Panc1 (cell line): ENCODE measurements at regions not wholly inside any gene's neighbourhood (a gene's known extent, or its start where the extent isn't known, plus 50 kb on each side); places are given as distances from the start of the nearest gene placed in this dataset.

ENCODE experiments used
- ATAC-seq: fragments of 200-7000 bp; cut with Tn5 transposase; 2 replicates; pipeline ENCODE4 v1.9.1; 2020; ENCODE audit warnings: mild to moderate bottlenecking, moderate library complexity
- BruUV-seq: library from RNA; stranded (reverse); fragments of 400-500 nt; replicated peaks from 2 replicates; lab custom pipeline; 2021; lab: Mats Ljungman, UMichigan
- CTCF ChIA-PET: fragments of 300-600 bp; sonication (Branson Sonifier 250); formaldehyde crosslinking; loops from one replicate; lab custom pipeline; 2022; ENCODE audit warnings: antibody characterized with exemption; lab: Charles Lee
- POLR2A ChIA-PET: fragments of 300-600 bp; sonication (Branson Sonifier 250); formaldehyde crosslinking; loops from one replicate; lab custom pipeline; 2022; ENCODE audit warnings: antibody characterized with exemption; lab: Charles Lee
- DNase-seq: peaks from one replicate; pipeline ENCODE4 v3.0.0-alpha.2; 2010; ENCODE audit warnings: low read depth, low spot score
- H3K27ac ChIP-seq: 2 replicates; pipeline ENCODE4 v1.5.1; 2011; ENCODE audit warnings: mild to moderate bottlenecking, low read length, inconsistent platforms
- H3K27me3 ChIP-seq: fragments of 200-500 bp; sonication (Bioruptor generic); 2 replicates; pipeline ENCODE4 v1.6.0; 2014; ENCODE audit warnings: low read length, inconsistent platforms; ENCODE audit not compliant: control insufficient read depth, insufficient read depth
- H3K36me3 ChIP-seq: fragments of 200-500 bp; sonication (Bioruptor generic); 2 replicates; pipeline ENCODE4 v1.5.1; 2014; ENCODE audit warnings: inconsistent platforms, mild to moderate bottlenecking, low read length, moderate library complexity; ENCODE audit not compliant: control insufficient read depth, insufficient read depth
- H3K4me1 ChIP-seq: 2 replicates; pipeline ENCODE4 v1.5.1; 2011; ENCODE audit warnings: inconsistent platforms, mild to moderate bottlenecking, low read length, moderate library complexity; ENCODE audit not compliant: control insufficient read depth, insufficient read depth
- H3K4me3 ChIP-seq, 2 experiments: 2 replicates each; pipeline ENCODE4 v1.5.1; 2011 to 2012; ENCODE audit warnings: low read depth in 2 of 2, low read length in 2 of 2, mild to moderate bottlenecking in 2 of 2, inconsistent platforms in 1 of 2, moderate library complexity in 1 of 2
- H3K9me3 ChIP-seq: fragments of 200-500 bp; sonication (Bioruptor generic); 2 replicates; pipeline ENCODE4 v1.5.1; 2014; ENCODE audit warnings: low read depth, mild to moderate bottlenecking, inconsistent platforms, low read length, moderate library complexity; ENCODE audit not compliant: control insufficient read depth, insufficient read depth
- POLR2AphosphoS5 ChIP-seq: IDR thresholded peaks from 2 replicates; pipeline ENCODE4 v1.6.1; 2012; ENCODE audit warnings: mild to moderate bottlenecking, low read depth, low read length, moderate library complexity
- SIN3A ChIP-seq: IDR thresholded peaks from 2 replicates; pipeline ENCODE4 v1.6.1; 2012; ENCODE audit warnings: low read depth, mild to moderate bottlenecking, low read length, moderate library complexity, borderline replicate concordance; ENCODE audit not compliant: insufficient read depth
- TCF7L2 ChIP-seq: IDR thresholded peaks from 2 replicates; pipeline ENCODE4 v1.6.1; 2011; ENCODE audit warnings: mild to moderate bottlenecking, low read depth, low read length, inconsistent platforms
- in situ Hi-C: cut with HindIII; loops from 2 replicates; pipeline ENCODE4 v1.10.0; 2016; ENCODE audit warnings: low sequenced_read_pairs, low pct_unique_long_range_greater_than_20kb
- intact Hi-C: fragments of 100-400 bp; cut with micrococcal nuclease; formaldehyde crosslinking; loops from one replicate; pipeline ENCODE4 v1.10.0; 2022; ENCODE audit not compliant: unreplicated experiment
- TF ChIP-seq, protein P1 (sequence below): fragments of 450-650 bp; IDR thresholded peaks from 2 replicates; pipeline ENCODE4 v1.5.1; 2017; ENCODE audit warnings: mild to moderate bottlenecking
- TF ChIP-seq, protein P2 (sequence below), 2 experiments: IDR thresholded peaks; 2 replicates each; pipeline ENCODE4 v1.6.1; 2011 to 2012; ENCODE audit warnings: low read depth in 2 of 2, control low read depth in 1 of 2, low read length in 1 of 2, mild to moderate bottlenecking in 1 of 2, moderate library complexity in 1 of 2; ENCODE audit not compliant: insufficient read depth in 1 of 2

DNA sequence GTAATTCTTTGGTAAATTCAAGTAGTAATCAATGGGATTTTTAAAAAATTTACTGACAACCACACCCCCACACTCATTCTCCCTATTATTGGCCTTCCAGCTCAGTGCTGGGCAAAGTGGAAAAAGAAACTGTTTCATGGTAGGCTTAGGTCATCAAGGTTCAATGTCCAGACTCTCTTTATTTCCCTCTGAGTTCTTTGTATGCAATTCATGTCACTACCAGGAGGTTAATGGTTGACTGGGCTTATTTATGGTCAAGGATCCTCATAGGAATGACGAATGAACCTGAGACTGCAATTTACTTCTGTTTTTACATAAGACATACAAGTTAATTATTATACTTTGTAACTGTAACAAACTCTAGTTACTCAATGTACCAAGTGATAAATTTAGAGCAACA lies 403.2 kb downstream of the KLHL13 start:
- Histone ChIP-seq H3K27ac (no peak overlapping the region), H3K4me1 (no peaks in the 10 kb centered on the region), H3K9me3 (no peaks in the 10 kb centered on the region), H3K27me3 (no peaks in the 10 kb centered on the region), H3K36me3 (no peaks in the 10 kb centered on the region), H3K4me3 (no peak overlapping the region)
- intact Hi-C loops = no loop called here
- ChIA-PET POLR2A (no interaction called here), CTCF (no interaction called here)
- in situ Hi-C loops = no loop called here
- no peak for ATAC-seq
- no peak for DNase-seq
- no TSS peak for BruUV-seq
- TF ChIP-seq TCF7L2 (no peak), POLR2AphosphoS5 (no peak), SIN3A (no peak)
- TF ChIP-seq, protein P1, sequence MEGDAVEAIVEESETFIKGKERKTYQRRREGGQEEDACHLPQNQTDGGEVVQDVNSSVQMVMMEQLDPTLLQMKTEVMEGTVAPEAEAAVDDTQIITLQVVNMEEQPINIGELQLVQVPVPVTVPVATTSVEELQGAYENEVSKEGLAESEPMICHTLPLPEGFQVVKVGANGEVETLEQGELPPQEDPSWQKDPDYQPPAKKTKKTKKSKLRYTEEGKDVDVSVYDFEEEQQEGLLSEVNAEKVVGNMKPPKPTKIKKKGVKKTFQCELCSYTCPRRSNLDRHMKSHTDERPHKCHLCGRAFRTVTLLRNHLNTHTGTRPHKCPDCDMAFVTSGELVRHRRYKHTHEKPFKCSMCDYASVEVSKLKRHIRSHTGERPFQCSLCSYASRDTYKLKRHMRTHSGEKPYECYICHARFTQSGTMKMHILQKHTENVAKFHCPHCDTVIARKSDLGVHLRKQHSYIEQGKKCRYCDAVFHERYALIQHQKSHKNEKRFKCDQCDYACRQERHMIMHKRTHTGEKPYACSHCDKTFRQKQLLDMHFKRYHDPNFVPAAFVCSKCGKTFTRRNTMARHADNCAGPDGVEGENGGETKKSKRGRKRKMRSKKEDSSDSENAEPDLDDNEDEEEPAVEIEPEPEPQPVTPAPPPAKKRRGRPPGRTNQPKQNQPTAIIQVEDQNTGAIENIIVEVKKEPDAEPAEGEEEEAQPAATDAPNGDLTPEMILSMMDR = no peak
- TF ChIP-seq, protein P2, sequence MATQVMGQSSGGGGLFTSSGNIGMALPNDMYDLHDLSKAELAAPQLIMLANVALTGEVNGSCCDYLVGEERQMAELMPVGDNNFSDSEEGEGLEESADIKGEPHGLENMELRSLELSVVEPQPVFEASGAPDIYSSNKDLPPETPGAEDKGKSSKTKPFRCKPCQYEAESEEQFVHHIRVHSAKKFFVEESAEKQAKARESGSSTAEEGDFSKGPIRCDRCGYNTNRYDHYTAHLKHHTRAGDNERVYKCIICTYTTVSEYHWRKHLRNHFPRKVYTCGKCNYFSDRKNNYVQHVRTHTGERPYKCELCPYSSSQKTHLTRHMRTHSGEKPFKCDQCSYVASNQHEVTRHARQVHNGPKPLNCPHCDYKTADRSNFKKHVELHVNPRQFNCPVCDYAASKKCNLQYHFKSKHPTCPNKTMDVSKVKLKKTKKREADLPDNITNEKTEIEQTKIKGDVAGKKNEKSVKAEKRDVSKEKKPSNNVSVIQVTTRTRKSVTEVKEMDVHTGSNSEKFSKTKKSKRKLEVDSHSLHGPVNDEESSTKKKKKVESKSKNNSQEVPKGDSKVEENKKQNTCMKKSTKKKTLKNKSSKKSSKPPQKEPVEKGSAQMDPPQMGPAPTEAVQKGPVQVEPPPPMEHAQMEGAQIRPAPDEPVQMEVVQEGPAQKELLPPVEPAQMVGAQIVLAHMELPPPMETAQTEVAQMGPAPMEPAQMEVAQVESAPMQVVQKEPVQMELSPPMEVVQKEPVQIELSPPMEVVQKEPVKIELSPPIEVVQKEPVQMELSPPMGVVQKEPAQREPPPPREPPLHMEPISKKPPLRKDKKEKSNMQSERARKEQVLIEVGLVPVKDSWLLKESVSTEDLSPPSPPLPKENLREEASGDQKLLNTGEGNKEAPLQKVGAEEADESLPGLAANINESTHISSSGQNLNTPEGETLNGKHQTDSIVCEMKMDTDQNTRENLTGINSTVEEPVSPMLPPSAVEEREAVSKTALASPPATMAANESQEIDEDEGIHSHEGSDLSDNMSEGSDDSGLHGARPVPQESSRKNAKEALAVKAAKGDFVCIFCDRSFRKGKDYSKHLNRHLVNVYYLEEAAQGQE (IDR thresholded peaks at IDR 0.05; ENCODE audit: insufficient read depth in 1 of 2, low read depth in 2 of 2, low read length in 1 of 2) = no peak

DNA sequence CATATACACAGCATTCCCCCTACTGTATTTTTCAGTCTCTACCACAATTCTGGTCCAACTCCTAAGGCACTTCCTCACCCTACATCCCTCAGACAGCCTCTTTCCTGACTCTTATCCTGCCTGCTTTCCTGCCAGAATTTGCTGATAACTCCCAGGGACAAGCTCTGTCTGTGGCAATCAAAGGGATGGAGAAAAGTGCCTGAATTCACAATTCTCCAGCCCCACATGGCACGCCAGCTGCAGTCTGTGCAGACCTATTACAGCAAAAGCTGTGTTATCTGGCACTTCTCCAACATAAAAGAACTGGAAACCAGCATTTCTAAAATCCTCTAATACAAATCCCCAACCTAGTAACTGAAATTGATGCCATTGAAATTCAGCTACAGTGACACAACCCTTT lies 404.8 kb downstream of the KLHL13 start:
- no TSS peak for BruUV-seq
- no peak for TF ChIP-seq POLR2AphosphoS5
- no peak for TF ChIP-seq TCF7L2
- TF ChIP-seq, protein P2 (IDR thresholded peaks at IDR 0.05; ENCODE audit: insufficient read depth in 1 of 2, low read depth in 2 of 2, low read length in 1 of 2) = no peak
- TF ChIP-seq, protein P1 = no peak
- no peak for TF ChIP-seq SIN3A
- in situ Hi-C loops = no loop called here
- Histone ChIP-seq H3K9me3 (no peaks in the 10 kb centered on the region), H3K36me3 (no peaks in the 10 kb centered on the region), H3K27ac (no peak overlapping the region), H3K4me3 (no peak overlapping the region), H3K27me3 (no peaks in the 10 kb centered on the region), H3K4me1 (no peaks in the 10 kb centered on the region)
- DNase-seq (no peak), ATAC-seq (no peak)
- intact Hi-C loops = no loop called here
- POLR2A ChIA-PET = no interaction called here
- CTCF ChIA-PET = no interaction called here
